ENCODE measurements at regions not wholly inside any gene's neighbourhood (a gene's known extent, or its start where the extent isn't known, plus 50 kb on each side); places are given as distances from the start of the nearest gene placed in this dataset.

GRCh38 chr12:33759279-33759678 is 263.0 kb upstream of the ALG10 start:
- no peak for TF ChIP-seq CTCF (conservative IDR thresholded peaks at IDR 0.05)
- Histone ChIP-seq H3K9me3 (ENCODE audit: control insufficient read depth, low read length) (no peaks in the 10 kb centered on the region), H3K27ac (ENCODE audit: low read depth, low read length) (no peak overlapping the region), H3K4me3 (ENCODE audit: low read length) (no peak overlapping the region), H3K4me1 (ENCODE audit: control insufficient read depth, insufficient read depth, low read length) (no peaks in the 10 kb centered on the region), H3K36me3 (ENCODE audit: control insufficient read depth, insufficient read depth, low read length) (no peaks in the 10 kb centered on the region), H3K9ac (ENCODE audit: extremely low read depth, low read length, poor library complexity, severe bottlenecking) (no peak overlapping the region), H3K27me3 (ENCODE audit: control insufficient read depth, insufficient read depth, low read length, poor library complexity, severe bottlenecking) (no peaks in the 10 kb centered on the region)
- H3K4me1 Mint-ChIP-seq = no peaks in the 10 kb centered on the region
- no peak for DNase-seq
- no peak overlapping the region for H3K27ac Mint-ChIP-seq
- no peaks in the 10 kb centered on the region for H3K27me3 Mint-ChIP-seq (ENCODE audit: insufficient read depth)
- no peaks in the 10 kb centered on the region for H3K36me3 Mint-ChIP-seq (ENCODE audit: low read depth)
- no peak overlapping the region for H3K4me3 Mint-ChIP-seq
- H3K9me3 Mint-ChIP-seq = no peaks in the 10 kb centered on the region
- WGBS, 2 experiments (ENCODE audit: insufficient coverage in 1 of 2, insufficient read length in 1 of 2) = 78 to 100% methylated on average over 1 to 2 of the region's 2 CpGs

DNA sequence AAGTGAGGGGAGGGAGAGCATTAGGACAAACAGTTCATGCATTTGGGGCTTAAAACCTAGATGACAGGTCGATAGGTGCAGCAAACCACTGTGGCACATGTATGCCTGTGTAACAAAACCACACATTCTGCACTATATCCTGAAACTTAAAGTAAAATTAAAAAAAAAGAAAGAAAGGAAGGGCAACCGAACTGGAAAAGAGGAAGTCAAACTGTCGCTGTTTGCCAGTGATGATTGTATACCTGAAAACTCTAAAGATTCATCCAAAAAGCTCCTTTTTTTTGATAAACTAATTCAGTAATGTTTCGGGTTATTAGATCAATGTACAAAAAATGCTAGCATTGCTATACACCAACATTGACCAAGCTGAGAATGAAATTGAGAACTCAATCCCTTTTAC is 259.0 kb upstream of the ALG10 start:
- Histone ChIP-seq H3K27ac (ENCODE audit: low read depth, low read length) (no peak overlapping the region), H3K4me1 (ENCODE audit: control insufficient read depth, insufficient read depth, low read length) (no peaks in the 10 kb centered on the region), H3K4me3 (ENCODE audit: low read length) (no peak overlapping the region), H3K9ac (ENCODE audit: extremely low read depth, low read length, poor library complexity, severe bottlenecking) (no peak overlapping the region), H3K36me3 (ENCODE audit: control insufficient read depth, insufficient read depth, low read length) (no peaks in the 10 kb centered on the region), H3K9me3 (ENCODE audit: control insufficient read depth, low read length) (no peaks in the 10 kb centered on the region), H3K27me3 (ENCODE audit: control insufficient read depth, insufficient read depth, low read length, poor library complexity, severe bottlenecking) (no peaks in the 10 kb centered on the region)
- H3K4me1 Mint-ChIP-seq = no peaks in the 10 kb centered on the region
- no peaks in the 10 kb centered on the region for H3K9me3 Mint-ChIP-seq
- H3K36me3 Mint-ChIP-seq (ENCODE audit: low read depth) = no peaks in the 10 kb centered on the region
- WGBS, 2 experiments (ENCODE audit: insufficient coverage in 1 of 2, insufficient read length in 1 of 2) = 91% methylated on average over 4 of the region's 4 CpGs; no CpG with 5 or more reads in 1 of the 2 experiments
- H3K4me3 Mint-ChIP-seq = no peak overlapping the region
- no peak for TF ChIP-seq CTCF (conservative IDR thresholded peaks at IDR 0.05)
- H3K27me3 Mint-ChIP-seq (ENCODE audit: insufficient read depth) = no peaks in the 10 kb centered on the region
- no peak for DNase-seq
- H3K27ac Mint-ChIP-seq = no peak overlapping the region

GRCh38 chr12:33770652-33771051 is 251.6 kb upstream of the ALG10 start:
- DNase-seq = no peak
- no peaks in the 10 kb centered on the region for H3K36me3 ChIP-seq (ENCODE audit: control insufficient read depth, insufficient read depth, low read length)
- H3K9ac ChIP-seq (ENCODE audit: extremely low read depth, low read length, poor library complexity, severe bottlenecking) = no peak overlapping the region
- Mint-ChIP-seq H3K36me3 (ENCODE audit: low read depth) (peaks cover 2% of the 10 kb centered on the region), H3K27me3 (ENCODE audit: insufficient read depth) (no peaks in the 10 kb centered on the region), H3K4me3 (no peak overlapping the region), H3K4me1 (no peaks in the 10 kb centered on the region), H3K27ac (no peak overlapping the region), H3K9me3 (peaks cover 38% of the 10 kb centered on the region)
- no peaks in the 10 kb centered on the region for H3K27me3 ChIP-seq (ENCODE audit: control insufficient read depth, insufficient read depth, low read length, poor library complexity, severe bottlenecking)
- H3K4me3 ChIP-seq (ENCODE audit: low read length) = no peak overlapping the region
- H3K27ac ChIP-seq (ENCODE audit: low read depth, low read length) = no peak overlapping the region
- no peaks in the 10 kb centered on the region for H3K4me1 ChIP-seq (ENCODE audit: control insufficient read depth, insufficient read depth, low read length)
- no peak for TF ChIP-seq CTCF (conservative IDR thresholded peaks at IDR 0.05)
- H3K9me3 ChIP-seq (ENCODE audit: control insufficient read depth, low read length) = no peaks in the 10 kb centered on the region
- WGBS, 2 experiments (ENCODE audit: insufficient coverage in 1 of 2, insufficient read length in 1 of 2) = 94% methylated on average over 2 of the region's 2 CpGs; no CpG with 5 or more reads in 1 of the 2 experiments
